ENCODE measurements at regions not wholly inside any gene's neighbourhood (a gene's known extent, or its start where the extent isn't known, plus 50 kb on each side); places are given as distances from the start of the nearest gene placed in this dataset.

DNA sequence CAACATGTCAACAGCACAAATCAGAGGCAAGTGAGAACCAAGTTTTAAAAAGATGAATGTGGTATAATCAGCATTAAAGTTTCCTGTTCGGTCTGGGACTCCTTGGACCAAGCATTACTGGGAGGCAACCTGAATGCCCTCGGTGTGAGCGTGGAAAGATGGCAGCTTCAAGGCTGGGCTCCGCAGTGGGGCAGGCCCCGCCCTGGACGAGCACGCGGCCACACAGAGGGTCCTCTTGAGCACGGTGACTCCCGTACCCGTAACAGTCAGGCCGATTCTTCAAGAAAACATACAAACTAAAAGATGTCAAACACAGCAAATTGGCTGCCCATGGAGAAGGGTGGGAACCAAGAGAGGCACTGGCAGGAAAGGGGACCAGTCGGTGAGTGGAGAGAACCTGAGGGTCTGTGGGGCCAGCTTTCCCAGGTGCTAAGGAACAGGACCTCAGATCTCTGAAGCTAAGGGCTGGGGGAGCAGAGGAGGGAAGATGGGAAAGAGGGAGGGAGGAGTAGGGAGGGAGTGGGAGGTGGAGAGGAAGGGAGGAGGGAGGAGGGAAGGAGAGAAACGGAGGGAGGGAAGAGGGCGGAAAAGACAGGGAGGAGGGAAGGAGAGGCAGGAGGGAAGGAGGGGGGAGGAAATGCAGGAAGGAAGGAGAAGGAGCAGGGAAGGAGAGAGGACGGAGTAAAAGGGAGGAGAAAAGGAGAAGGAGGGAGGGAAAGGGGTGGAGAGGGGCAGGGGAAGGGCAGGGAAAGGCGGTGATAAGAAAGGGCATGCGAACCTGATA, 71.2 kb upstream of the FAM20C start:
- Histone ChIP-seq H3K36me3 (ENCODE audit: insufficient read depth) (no peaks in the 10 kb centered on the region), H3K9ac (no peak overlapping the region), H3K4me1 (ENCODE audit: low read depth, poor library complexity, severe bottlenecking) (no peaks in the 10 kb centered on the region), H3K4me2 (no peak overlapping the region), H3K27me3 (ENCODE audit: insufficient read depth, low read depth) (peaks cover 48% of the 10 kb centered on the region; the same call in 1 of the 2 replicates), H3K79me2 (ENCODE audit: insufficient read depth, low read depth) (no peaks in the 10 kb centered on the region), H4K20me1 (ENCODE audit: insufficient read depth) (no peaks in the 10 kb centered on the region), H3K27ac (no peak overlapping the region), H2AFZ (ENCODE audit: low read depth) (no peak overlapping the region), H3K4me3 (IDR thresholded peaks at IDR 0.05; ENCODE audit: insufficient read depth, low read depth, low read length) (no peak overlapping the region)
- TF ChIP-seq, protein P1, sequence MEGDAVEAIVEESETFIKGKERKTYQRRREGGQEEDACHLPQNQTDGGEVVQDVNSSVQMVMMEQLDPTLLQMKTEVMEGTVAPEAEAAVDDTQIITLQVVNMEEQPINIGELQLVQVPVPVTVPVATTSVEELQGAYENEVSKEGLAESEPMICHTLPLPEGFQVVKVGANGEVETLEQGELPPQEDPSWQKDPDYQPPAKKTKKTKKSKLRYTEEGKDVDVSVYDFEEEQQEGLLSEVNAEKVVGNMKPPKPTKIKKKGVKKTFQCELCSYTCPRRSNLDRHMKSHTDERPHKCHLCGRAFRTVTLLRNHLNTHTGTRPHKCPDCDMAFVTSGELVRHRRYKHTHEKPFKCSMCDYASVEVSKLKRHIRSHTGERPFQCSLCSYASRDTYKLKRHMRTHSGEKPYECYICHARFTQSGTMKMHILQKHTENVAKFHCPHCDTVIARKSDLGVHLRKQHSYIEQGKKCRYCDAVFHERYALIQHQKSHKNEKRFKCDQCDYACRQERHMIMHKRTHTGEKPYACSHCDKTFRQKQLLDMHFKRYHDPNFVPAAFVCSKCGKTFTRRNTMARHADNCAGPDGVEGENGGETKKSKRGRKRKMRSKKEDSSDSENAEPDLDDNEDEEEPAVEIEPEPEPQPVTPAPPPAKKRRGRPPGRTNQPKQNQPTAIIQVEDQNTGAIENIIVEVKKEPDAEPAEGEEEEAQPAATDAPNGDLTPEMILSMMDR (conservative IDR thresholded peaks at IDR 0.05; ENCODE audit: low read depth, low read length) = no peak

DNA sequence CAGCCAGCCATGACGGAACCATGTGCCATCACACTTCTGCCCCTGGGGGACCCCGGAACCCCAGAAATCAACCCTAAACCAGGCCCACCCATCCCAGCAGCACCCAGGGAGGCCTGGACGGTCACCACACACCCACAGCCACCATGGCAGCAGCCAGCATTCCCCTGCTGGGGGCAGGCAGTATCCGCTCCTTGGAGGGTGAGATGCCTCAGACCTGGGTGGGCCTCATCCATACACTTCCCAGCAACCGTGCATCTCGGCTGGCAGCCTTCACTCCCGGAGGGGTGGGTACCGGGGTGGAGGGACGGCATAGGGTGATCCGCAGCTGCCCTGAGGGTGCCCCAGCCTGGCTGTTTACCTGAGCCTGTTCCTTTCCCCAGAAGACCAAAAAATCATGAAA, 69.1 kb upstream of the FAM20C start:
- no peaks in the 10 kb centered on the region for H3K4me1 ChIP-seq (ENCODE audit: low read depth, poor library complexity, severe bottlenecking)
- H2AFZ ChIP-seq (ENCODE audit: low read depth) = no peak overlapping the region
- TF ChIP-seq, protein P1 (conservative IDR thresholded peaks at IDR 0.05; ENCODE audit: low read depth, low read length) = no peak
- H4K20me1 ChIP-seq (ENCODE audit: insufficient read depth) = no peaks in the 10 kb centered on the region
- no peak overlapping the region for H3K27ac ChIP-seq
- no peaks in the 10 kb centered on the region for H3K36me3 ChIP-seq (ENCODE audit: insufficient read depth)
- no peak overlapping the region for H3K9ac ChIP-seq
- peaks cover 54% of the 10 kb centered on the region; the same call in 1 of the 2 replicates for H3K27me3 ChIP-seq (ENCODE audit: insufficient read depth, low read depth)
- no peak overlapping the region for H3K4me2 ChIP-seq
- H3K4me3 ChIP-seq (IDR thresholded peaks at IDR 0.05; ENCODE audit: insufficient read depth, low read depth, low read length) = no peak overlapping the region
- H3K79me2 ChIP-seq (ENCODE audit: insufficient read depth, low read depth) = no peaks in the 10 kb centered on the region

DNA sequence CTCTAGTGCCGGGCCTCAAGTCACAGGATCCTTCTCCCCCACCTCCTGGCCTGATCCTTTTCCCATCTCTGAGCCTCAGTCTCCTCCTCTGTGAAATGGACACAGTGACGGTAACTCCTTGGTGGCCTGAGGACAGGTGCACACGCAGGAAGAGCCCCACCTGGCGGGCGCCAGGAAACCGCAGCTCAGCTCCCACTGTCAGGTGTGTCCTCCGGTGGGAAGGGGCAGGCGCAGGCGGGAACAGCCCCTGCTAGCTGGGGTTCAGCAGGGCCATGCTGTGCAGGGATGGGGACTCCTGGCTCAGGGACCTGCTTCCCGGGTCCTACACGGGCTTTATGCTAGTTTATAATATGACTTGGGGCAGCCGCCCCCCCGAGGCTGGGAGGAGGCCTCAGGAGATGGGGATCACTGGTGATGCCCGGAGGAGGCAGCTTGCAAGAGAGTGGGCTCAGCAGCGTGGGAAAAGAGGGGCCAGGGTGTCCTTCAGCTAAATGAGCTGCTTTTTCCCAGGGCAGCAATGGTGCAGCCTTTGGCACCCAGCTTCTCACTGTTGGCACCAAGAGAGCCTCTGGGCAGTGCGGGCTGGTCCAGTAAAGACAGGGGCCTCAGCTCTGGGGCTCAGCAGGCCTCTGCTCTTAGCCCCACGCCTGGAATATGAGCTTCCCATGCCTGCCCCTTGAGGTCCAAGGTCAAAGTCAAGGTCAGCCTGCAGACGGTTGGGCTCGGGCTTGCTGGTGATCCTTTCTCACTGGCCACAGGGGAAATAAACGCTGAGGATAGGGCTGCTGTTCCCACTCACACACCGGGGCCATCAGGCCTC, 68.0 kb upstream of the FAM20C start:
- TF ChIP-seq, protein P1 (conservative IDR thresholded peaks at IDR 0.05; ENCODE audit: low read depth, low read length) = no peak
- Histone ChIP-seq H3K4me3 (IDR thresholded peaks at IDR 0.05; ENCODE audit: insufficient read depth, low read depth, low read length) (no peak overlapping the region), H3K27me3 (ENCODE audit: insufficient read depth, low read depth) (peaks cover 47% of the 10 kb centered on the region; the same call in 1 of the 2 replicates), H3K79me2 (ENCODE audit: insufficient read depth, low read depth) (no peaks in the 10 kb centered on the region), H3K4me2 (no peak overlapping the region), H2AFZ (ENCODE audit: low read depth) (no peak overlapping the region), H3K36me3 (ENCODE audit: insufficient read depth) (no peaks in the 10 kb centered on the region), H3K9ac (no peak overlapping the region), H4K20me1 (ENCODE audit: insufficient read depth) (no peaks in the 10 kb centered on the region), H3K27ac (no peak overlapping the region), H3K4me1 (ENCODE audit: low read depth, poor library complexity, severe bottlenecking) (no peaks in the 10 kb centered on the region)

DNA sequence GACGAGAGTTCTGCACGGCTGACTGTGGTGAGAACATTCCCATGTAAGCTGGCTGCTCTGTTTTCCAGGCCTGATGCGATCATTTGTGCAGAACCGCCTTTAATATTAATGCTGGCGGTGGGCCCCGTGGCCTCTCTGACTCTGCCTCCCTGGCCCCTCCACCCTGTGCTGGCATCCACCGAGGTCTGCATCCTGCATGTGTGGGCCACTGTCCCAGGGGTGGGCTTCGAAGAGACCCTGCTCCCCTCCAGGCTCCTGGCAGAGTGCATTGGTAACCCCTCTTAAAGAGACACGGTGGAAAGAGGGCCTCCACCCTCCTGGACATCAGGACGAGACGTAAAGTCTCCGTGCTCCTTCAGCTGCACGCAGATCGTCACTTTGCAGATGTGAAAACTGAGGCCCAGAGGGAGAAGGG, 67.3 kb upstream of the FAM20C start:
- Histone ChIP-seq H3K36me3 (ENCODE audit: insufficient read depth) (no peaks in the 10 kb centered on the region), H3K79me2 (ENCODE audit: insufficient read depth, low read depth) (no peaks in the 10 kb centered on the region), H3K4me1 (ENCODE audit: low read depth, poor library complexity, severe bottlenecking) (no peaks in the 10 kb centered on the region), H3K9ac (no peak overlapping the region), H3K27me3 (ENCODE audit: insufficient read depth, low read depth) (peaks cover 49% of the 10 kb centered on the region; the same call in 1 of the 2 replicates), H3K27ac (no peak overlapping the region), H3K4me3 (IDR thresholded peaks at IDR 0.05; ENCODE audit: insufficient read depth, low read depth, low read length) (no peak overlapping the region), H3K4me2 (no peak overlapping the region), H4K20me1 (ENCODE audit: insufficient read depth) (no peaks in the 10 kb centered on the region), H2AFZ (ENCODE audit: low read depth) (no peak overlapping the region)
- TF ChIP-seq, protein P1 (conservative IDR thresholded peaks at IDR 0.05; ENCODE audit: low read depth, low read length) = no peak

Data from KMS-11 (cell line).